H9 (cell line): ENCODE measurements at regions not wholly inside any gene's neighbourhood (a gene's known extent, or its start where the extent isn't known, plus 50 kb on each side); places are given as distances from the start of the nearest gene placed in this dataset.

ENCODE experiments used
- DNase-seq: peaks from one replicate; pipeline ENCODE4 v3.0.0-alpha.2; 2017
- H2AFZ ChIP-seq: one replicate; pipeline ENCODE4 v1.6.1; 2013; ENCODE audit warnings: mild to moderate bottlenecking, low read length, control low read depth, moderate library complexity
- H2AK5ac ChIP-seq: 2 replicates; pipeline ENCODE4 v1.6.1; 2013; ENCODE audit warnings: low read length, control low read depth, mixed read lengths; ENCODE audit not compliant: insufficient read length
- H2BK120ac ChIP-seq: one replicate; pipeline ENCODE4 v1.6.1; 2013; ENCODE audit warnings: low read depth, mild to moderate bottlenecking, low read length, control low read depth, inconsistent platforms; ENCODE audit not compliant: poor library complexity, severe bottlenecking
- H2BK12ac ChIP-seq: 2 replicates; pipeline ENCODE4 v1.6.1; 2013; ENCODE audit warnings: low read length, control low read depth, mixed read lengths, low read depth; ENCODE audit not compliant: insufficient read length
- H2BK15ac ChIP-seq: 2 replicates; pipeline ENCODE4 v1.6.1; 2013; ENCODE audit warnings: low read depth, low read length, control low read depth
- H2BK20ac ChIP-seq: one replicate; pipeline ENCODE4 v1.6.1; 2013; ENCODE audit warnings: low read depth, mild to moderate bottlenecking, low read length, control low read depth, inconsistent platforms; ENCODE audit not compliant: poor library complexity, severe bottlenecking
- H2BK5ac ChIP-seq: 2 replicates; pipeline ENCODE4 v1.6.1; 2013; ENCODE audit warnings: low read length, control low read depth, mixed read lengths; ENCODE audit not compliant: insufficient read length
- H3K14ac ChIP-seq: 2 replicates; pipeline ENCODE4 v1.6.1; 2013; ENCODE audit warnings: low read length, control low read depth; ENCODE audit not compliant: insufficient read depth
- H3K18ac ChIP-seq: 2 replicates; pipeline ENCODE4 v1.6.1; 2013; ENCODE audit warnings: low read depth, mild to moderate bottlenecking, mixed read lengths, low read length, control low read depth; ENCODE audit not compliant: insufficient read length
- H3K23ac ChIP-seq: 2 replicates; pipeline ENCODE4 v1.6.1; 2013; ENCODE audit warnings: low read length, control low read depth, mixed read lengths, low read depth; ENCODE audit not compliant: insufficient read length
- H3K23me2 ChIP-seq: 2 replicates; pipeline ENCODE4 v1.6.1; 2013; ENCODE audit warnings: low read depth, mild to moderate bottlenecking, mixed read lengths, low read length, control low read depth; ENCODE audit not compliant: insufficient read length, poor library complexity, severe bottlenecking
- H3K27ac ChIP-seq: 2 replicates; pipeline ENCODE4 v1.5.1; 2013; ENCODE audit warnings: low read length, control low read depth, mixed read lengths, low read depth; ENCODE audit not compliant: insufficient read length
- H3K27me3 ChIP-seq: 2 replicates; pipeline ENCODE4 v1.6.1; 2013; ENCODE audit warnings: low read length, control low read depth, inconsistent platforms; ENCODE audit not compliant: insufficient read depth
- H3K4ac ChIP-seq: 2 replicates; pipeline ENCODE4 v1.6.1; 2013; ENCODE audit warnings: low read depth, mild to moderate bottlenecking, control low read depth, inconsistent platforms, low read length, moderate library complexity
- H3K4me1 ChIP-seq: 2 replicates; pipeline ENCODE4 v1.6.1; 2013; ENCODE audit warnings: low read length, control low read depth, inconsistent platforms; ENCODE audit not compliant: insufficient read depth
- H3K4me2 ChIP-seq: 2 replicates; pipeline ENCODE4 v1.6.1; 2013; ENCODE audit warnings: low read length, control low read depth, mixed read lengths; ENCODE audit not compliant: insufficient read length, insufficient read depth
- H3K56ac ChIP-seq: 2 replicates; pipeline ENCODE4 v1.6.1; 2013; ENCODE audit warnings: low read depth, mild to moderate bottlenecking, mixed read lengths, low read length, control low read depth; ENCODE audit not compliant: insufficient read length
- H3K79me1 ChIP-seq: 2 replicates; pipeline ENCODE4 v1.6.1; 2013; ENCODE audit warnings: low read depth, mild to moderate bottlenecking, moderate library complexity, low read length, control low read depth, inconsistent platforms; ENCODE audit not compliant: insufficient read depth, poor library complexity, severe bottlenecking
- H3K79me2 ChIP-seq: 2 replicates; pipeline ENCODE4 v1.6.1; 2013; ENCODE audit warnings: low read length, control low read depth, inconsistent platforms; ENCODE audit not compliant: insufficient read depth
- H3K9ac ChIP-seq: 2 replicates; pipeline ENCODE4 v1.6.1; 2013; ENCODE audit warnings: low read length, control low read depth, mixed read lengths; ENCODE audit not compliant: insufficient read length; ENCODE audit errors: extremely low read depth
- H3K9me3 ChIP-seq: one replicate; pipeline ENCODE4 v1.6.1; 2013; ENCODE audit warnings: low read depth, low read length, inconsistent platforms; ENCODE audit not compliant: control insufficient read depth
- H3T11ph ChIP-seq: one replicate; pipeline ENCODE4 v1.6.1; 2013; ENCODE audit warnings: mild to moderate bottlenecking, low read length, control low read depth, inconsistent platforms
- H4K20me1 ChIP-seq: one replicate; pipeline ENCODE4 v1.6.1; 2013; ENCODE audit not compliant: control insufficient read depth, insufficient read length, insufficient read depth
- H4K5ac ChIP-seq: 2 replicates; pipeline ENCODE4 v1.6.1; 2013; ENCODE audit warnings: low read depth, mild to moderate bottlenecking, mixed read lengths, low read length, control low read depth; ENCODE audit not compliant: insufficient read length
- H4K8ac ChIP-seq: replicated peaks from 2 replicates; pipeline ENCODE4 v1.6.1; 2013; ENCODE audit warnings: low read length, control low read depth, mixed read lengths, low read depth; ENCODE audit not compliant: insufficient read length
- H4K91ac ChIP-seq: 2 replicates; pipeline ENCODE4 v1.6.1; 2013; ENCODE audit warnings: low read depth, mild to moderate bottlenecking, moderate library complexity, mixed read lengths, low read length, control low read depth; ENCODE audit not compliant: insufficient read length
- H3K27ac Mint-ChIP-seq, 3 experiments: 2 replicates in 2 of 3; 3 replicates in 1 of 3; pipeline ENCODE4 v1.8.0; 2020 to 2021; ENCODE audit warnings: mixed read lengths in 3 of 3, mild to moderate bottlenecking in 1 of 3, moderate library complexity in 1 of 3
- H3K27me3 Mint-ChIP-seq: 2 replicates; pipeline ENCODE4 v1.8.0; 2021; ENCODE audit warnings: low read depth, mild to moderate bottlenecking, moderate library complexity, mixed read lengths
- H3K36me3 Mint-ChIP-seq, 3 experiments: 2 replicates in 2 of 3; 3 replicates in 1 of 3; pipeline ENCODE4 v1.8.0; 2020 to 2021; ENCODE audit warnings: low read depth in 3 of 3, mixed read lengths in 3 of 3; ENCODE audit not compliant: insufficient read depth in 1 of 3
- H3K4me1 Mint-ChIP-seq, 2 experiments: 2 replicates each; pipeline ENCODE4 v1.8.0; 2020; ENCODE audit warnings: mixed read lengths in 2 of 2
- H3K4me3 Mint-ChIP-seq, 2 experiments: 2 replicates in 1 of 2; 3 replicates in 1 of 2; pipeline ENCODE4 v1.8.0; 2020 to 2021; ENCODE audit warnings: mild to moderate bottlenecking in 2 of 2, mixed read lengths in 2 of 2, moderate library complexity in 1 of 2
- H3K9me3 Mint-ChIP-seq, 2 experiments: 2 replicates in 1 of 2; 3 replicates in 1 of 2; pipeline ENCODE4 v1.8.0; 2020; ENCODE audit warnings: mild to moderate bottlenecking in 2 of 2, mixed read lengths in 2 of 2, moderate library complexity in 1 of 2
- CTCF ChIP-seq: fragments of 200-600 bp; sonication (generic); conservative IDR thresholded peaks from 3 replicates; pipeline ENCODE4 v1.8.0; 2021; ENCODE audit warnings: antibody characterized with exemption, mild to moderate bottlenecking
- WGBS: extraction: QIAGEN DNeasy Blood & Tissue Kit; methylation state at CpG from one replicate; pipeline ENCODE4 v1.1.7; 2013; ENCODE audit warnings: missing lambda C conversion rate, low lambda C conversion rate, mixed read lengths; ENCODE audit not compliant: insufficient read length; ENCODE audit errors: extremely low coverage; 5-methylcytosine and 5-hydroxymethylcytosine counted together

GRCh38 chr7:91814189-91814588 is 66.3 kb downstream of the MTERF1 start:
- Mint-ChIP-seq H3K4me1 (no peaks in the 10 kb centered on the region), H3K27me3 (no peaks in the 10 kb centered on the region; the same call in 1 of the 2 replicates), H3K4me3 (no peak overlapping the region), H3K9me3 (no peaks in the 10 kb centered on the region), H3K27ac (no peak overlapping the region), H3K36me3 (no peaks in the 10 kb centered on the region)
- Histone ChIP-seq H3T11ph (no peak overlapping the region), H2BK20ac (no peak overlapping the region), H3K9ac (no peak overlapping the region), H3K18ac (no peak overlapping the region), H2BK12ac (no peak overlapping the region), H3K27ac (no peak overlapping the region), H2AFZ (no peak overlapping the region), H3K56ac (no peak overlapping the region), H2BK5ac (no peak overlapping the region), H3K27me3 (no peaks in the 10 kb centered on the region), H3K4me2 (no peak overlapping the region), H2BK15ac (no peak overlapping the region), H4K91ac (no peak overlapping the region), H4K8ac (no peak overlapping the region), H2BK120ac (no peak overlapping the region), H4K5ac (no peak overlapping the region), H4K20me1 (no peaks in the 10 kb centered on the region), H3K79me1 (no peaks in the 10 kb centered on the region), H2AK5ac (no peak overlapping the region), H3K79me2 (no peaks in the 10 kb centered on the region), H3K9me3 (no peaks in the 10 kb centered on the region), H3K4me1 (no peaks in the 10 kb centered on the region), H3K23ac (no peak overlapping the region), H3K4ac (no peak overlapping the region), H3K23me2 (no peaks in the 10 kb centered on the region), H3K14ac (no peak overlapping the region)
- TF ChIP-seq CTCF, result no peak
- WGBS, result no CpG with 5 or more reads among the region's 1 CpG
- DNase-seq, result no peak
